22Rv1 (cell line): ENCODE measurements at regions not wholly inside any gene's neighbourhood (a gene's known extent, or its start where the extent isn't known, plus 50 kb on each side); places are given as distances from the start of the nearest gene placed in this dataset.
"Not testable (repeated sequence)": the region's sequence is repeated elsewhere in the genome, so short reads cannot be mapped to it uniquely, and the experiment has no call there.

ENCODE experiments used
- H3K27ac ChIP-seq: fragments of 450-650 bp; 2 replicates; pipeline ENCODE4 v1.5.1; 2017
- ZFX ChIP-seq: fragments of 450-650 bp; IDR thresholded peaks from 2 replicates; pipeline ENCODE4 v1.6.1; 2017; ENCODE audit warnings: antibody characterized with exemption, borderline replicate concordance
- TF ChIP-seq, protein P1 (sequence below): fragments of 450-650 bp; IDR thresholded peaks from 2 replicates; pipeline ENCODE4 v1.5.1; 2017; ENCODE audit warnings: mild to moderate bottlenecking

- TF ChIP-seq, protein P1, sequence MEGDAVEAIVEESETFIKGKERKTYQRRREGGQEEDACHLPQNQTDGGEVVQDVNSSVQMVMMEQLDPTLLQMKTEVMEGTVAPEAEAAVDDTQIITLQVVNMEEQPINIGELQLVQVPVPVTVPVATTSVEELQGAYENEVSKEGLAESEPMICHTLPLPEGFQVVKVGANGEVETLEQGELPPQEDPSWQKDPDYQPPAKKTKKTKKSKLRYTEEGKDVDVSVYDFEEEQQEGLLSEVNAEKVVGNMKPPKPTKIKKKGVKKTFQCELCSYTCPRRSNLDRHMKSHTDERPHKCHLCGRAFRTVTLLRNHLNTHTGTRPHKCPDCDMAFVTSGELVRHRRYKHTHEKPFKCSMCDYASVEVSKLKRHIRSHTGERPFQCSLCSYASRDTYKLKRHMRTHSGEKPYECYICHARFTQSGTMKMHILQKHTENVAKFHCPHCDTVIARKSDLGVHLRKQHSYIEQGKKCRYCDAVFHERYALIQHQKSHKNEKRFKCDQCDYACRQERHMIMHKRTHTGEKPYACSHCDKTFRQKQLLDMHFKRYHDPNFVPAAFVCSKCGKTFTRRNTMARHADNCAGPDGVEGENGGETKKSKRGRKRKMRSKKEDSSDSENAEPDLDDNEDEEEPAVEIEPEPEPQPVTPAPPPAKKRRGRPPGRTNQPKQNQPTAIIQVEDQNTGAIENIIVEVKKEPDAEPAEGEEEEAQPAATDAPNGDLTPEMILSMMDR = no peak
- no peak for TF ChIP-seq ZFX
These were observed 623.5 kb downstream of the MATN1 start for GRCh38 chr1:30099587-30100523.

GRCh38 chr1:30097851-30098250 is 625.5 kb downstream of the MATN1 start:
- not testable (repeated sequence) for H3K27ac ChIP-seq

More at GRCh38 chr1:30099587-30100523, 623.5 kb downstream of the MATN1 start:
- no peak overlapping the region for H3K27ac ChIP-seq

DNA sequence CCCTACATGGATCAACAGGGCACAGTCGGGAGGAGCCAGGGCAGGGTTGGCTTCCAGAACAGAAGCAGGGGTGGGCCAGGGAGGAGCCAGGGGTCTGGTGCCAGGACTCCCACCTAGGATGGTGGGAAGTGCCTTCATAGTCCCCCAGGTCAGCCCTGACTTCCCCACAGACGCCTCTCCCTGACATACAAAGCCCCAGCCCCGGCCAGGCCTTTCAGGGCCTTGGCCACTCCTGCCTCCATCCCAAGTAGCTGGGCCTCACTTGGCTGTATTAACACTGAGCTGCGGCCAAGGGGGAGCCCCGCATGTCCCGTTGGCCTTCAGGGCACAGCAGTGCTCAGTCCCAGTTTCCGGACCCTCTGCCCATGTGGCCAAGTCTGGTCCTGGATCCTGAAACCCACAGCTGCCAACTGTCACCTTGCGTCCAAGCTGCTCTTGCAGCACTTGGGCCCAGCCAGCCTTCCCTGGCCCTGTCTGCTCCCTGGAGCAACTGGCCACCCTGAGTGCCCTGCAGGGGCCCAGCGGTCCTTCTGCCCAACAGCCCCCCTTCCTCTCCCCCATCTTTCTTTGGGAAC is 627.8 kb downstream of the MATN1 start:
- no peak for TF ChIP-seq ZFX
- TF ChIP-seq, protein P1 = no peak
- no peak overlapping the region for H3K27ac ChIP-seq

- H3K27ac ChIP-seq = no peak overlapping the region
- TF ChIP-seq ZFX = no peak
- TF ChIP-seq, protein P1 = no peak
These were observed 628.3 kb downstream of the MATN1 start for GRCh38 chr1:30095051-30095450.

GRCh38 chr1:30092051-30092858 is 631.1 kb downstream of the MATN1 start:
- H3K27ac ChIP-seq = no peak overlapping the region
- TF ChIP-seq, protein P1 = no peak
- TF ChIP-seq ZFX = no peak

DNA sequence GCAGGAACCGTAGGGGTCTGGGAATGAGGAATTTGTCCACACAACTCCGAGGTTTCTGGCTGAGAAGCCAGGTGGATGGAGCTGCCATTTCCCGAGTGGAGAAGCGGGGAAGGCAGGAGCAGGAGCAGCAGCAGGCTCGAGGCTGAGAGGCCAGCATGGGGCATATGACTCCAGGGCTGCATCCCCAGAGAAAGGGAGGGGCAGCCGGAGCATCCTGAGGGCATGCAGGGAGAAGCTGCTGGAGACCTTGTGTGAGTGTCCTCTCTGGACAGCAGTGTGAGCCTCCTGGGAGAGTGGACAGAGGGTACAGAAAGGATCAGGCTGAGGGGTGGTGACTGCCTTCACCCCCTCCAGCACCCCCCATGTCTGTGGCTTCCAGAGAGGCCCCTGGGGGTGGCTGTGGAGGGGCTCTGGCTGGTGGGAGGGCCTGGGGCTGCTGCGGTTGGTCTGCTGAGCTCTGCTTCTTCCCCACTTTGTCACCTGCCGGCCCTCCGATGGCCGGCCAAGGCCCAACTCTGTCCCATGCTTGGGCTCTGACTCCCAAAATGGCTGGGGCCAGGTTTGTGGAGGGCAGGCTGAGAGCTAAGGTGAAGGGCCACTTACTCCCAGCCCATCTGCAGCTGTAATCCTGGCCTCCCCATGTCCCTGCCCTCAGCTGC is 633.1 kb downstream of the MATN1 start:
- no peak overlapping the region for H3K27ac ChIP-seq
- TF ChIP-seq ZFX = no peak
- TF ChIP-seq, protein P1 = no peak

DNA sequence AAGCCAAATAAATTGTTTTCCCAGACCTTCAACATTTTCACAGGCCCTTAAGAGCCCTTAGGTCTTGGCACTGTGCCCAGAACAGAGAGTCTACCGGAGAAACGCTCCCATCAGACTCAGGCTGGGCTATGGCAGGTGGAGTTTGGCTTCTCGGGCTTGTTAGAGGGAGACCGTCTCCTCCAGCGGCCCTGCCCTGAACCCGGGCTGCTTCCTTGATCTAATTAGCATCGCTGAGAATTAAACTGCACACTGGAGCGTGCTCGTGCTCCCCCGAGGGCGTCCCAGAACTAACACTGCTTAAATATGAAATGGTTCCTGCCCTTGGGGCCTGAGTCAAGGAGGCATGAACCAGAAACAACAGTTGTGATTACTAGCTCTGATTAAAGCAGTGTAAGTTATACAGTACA is 634.4 kb downstream of the MATN1 start:
- no peak for TF ChIP-seq ZFX
- TF ChIP-seq, protein P1 = no peak
- H3K27ac ChIP-seq = no peak overlapping the region
